ENCODE measurements at regions not wholly inside any gene's neighbourhood (a gene's known extent, or its start where the extent isn't known, plus 50 kb on each side); places are given as distances from the start of the nearest gene placed in this dataset.

- Histone ChIP-seq H3K4me1 (ENCODE audit: insufficient read depth, low read length) (no peaks in the 10 kb centered on the region), H3K27ac (ENCODE audit: low read depth, low read length) (no peak overlapping the region), H3K4me2 (ENCODE audit: low read length) (no peak overlapping the region), H3K79me2 (ENCODE audit: insufficient read depth, low read length) (no peaks in the 10 kb centered on the region), H3K36me3 (ENCODE audit: insufficient read depth, low read length) (no peaks in the 10 kb centered on the region), H3K9me3 (ENCODE audit: insufficient read depth, low read depth, low read length) (no peaks in the 10 kb centered on the region), H3K4me3 (ENCODE audit: insufficient read depth, low read depth, low read length) (no peak overlapping the region), H4K20me1 (ENCODE audit: insufficient read depth, low read length) (no peaks in the 10 kb centered on the region), H3K27me3 (ENCODE audit: insufficient read depth, low read length) (no peaks in the 10 kb centered on the region), H2AFZ (ENCODE audit: low read depth, low read length) (no peak overlapping the region), H3K9ac (ENCODE audit: low read length) (no peak overlapping the region)
- TF ChIP-seq CTCF (IDR thresholded peaks at IDR 0.05; ENCODE audit: insufficient read depth, low read depth, low read length) (no peak), EZH2 (IDR thresholded peaks at IDR 0.05; ENCODE audit: insufficient read depth, low read length) (no peak)
- Mint-ChIP-seq H3K27ac (ENCODE audit: unreplicated experiment) (no peak overlapping the region), H3K4me1 (ENCODE audit: low read depth, unreplicated experiment) (peaks cover 7% of the 10 kb centered on the region), H3K9me3 (ENCODE audit: unreplicated experiment) (peaks cover 6% of the 10 kb centered on the region), H3K27me3 (ENCODE audit: low read depth, unreplicated experiment) (peaks cover 8% of the 10 kb centered on the region), H3K4me3 (ENCODE audit: unreplicated experiment) (no peak overlapping the region), H3K36me3 (ENCODE audit: low read depth, unreplicated experiment) (no peaks in the 10 kb centered on the region)
- FAIRE-seq (no peak), DNase-seq (ENCODE audit: low read depth) (no peak)
These were observed 103.8 kb downstream of the MATN1 start for GRCh38 chr1:30619619-30620018.

GRCh38 chr1:30618335-30618747 is 105.0 kb downstream of the MATN1 start:
- Mint-ChIP-seq H3K9me3 (ENCODE audit: unreplicated experiment) (peaks cover 5% of the 10 kb centered on the region), H3K4me3 (ENCODE audit: unreplicated experiment) (no peak overlapping the region), H3K27ac (ENCODE audit: unreplicated experiment) (no peak overlapping the region), H3K4me1 (ENCODE audit: low read depth, unreplicated experiment) (peaks cover 7% of the 10 kb centered on the region), H3K27me3 (ENCODE audit: low read depth, unreplicated experiment) (peaks cover 13% of the 10 kb centered on the region), H3K36me3 (ENCODE audit: low read depth, unreplicated experiment) (no peaks in the 10 kb centered on the region)
- no peak overlapping the region for H3K4me2 ChIP-seq (ENCODE audit: low read length)
- DNase-seq (ENCODE audit: low read depth) (peak; percentile 5), FAIRE-seq (no peak)
- no peaks in the 10 kb centered on the region for H3K27me3 ChIP-seq (ENCODE audit: insufficient read depth, low read length)
- H2AFZ ChIP-seq (ENCODE audit: low read depth, low read length) = no peak overlapping the region
- no peaks in the 10 kb centered on the region for H3K36me3 ChIP-seq (ENCODE audit: insufficient read depth, low read length)
- H3K4me1 ChIP-seq (ENCODE audit: insufficient read depth, low read length) = no peaks in the 10 kb centered on the region
- H3K27ac ChIP-seq (ENCODE audit: low read depth, low read length) = no peak overlapping the region
- H3K79me2 ChIP-seq (ENCODE audit: insufficient read depth, low read length) = no peaks in the 10 kb centered on the region
- H4K20me1 ChIP-seq (ENCODE audit: insufficient read depth, low read length) = no peaks in the 10 kb centered on the region
- no peaks in the 10 kb centered on the region for H3K9me3 ChIP-seq (ENCODE audit: insufficient read depth, low read depth, low read length)
- H3K4me3 ChIP-seq (ENCODE audit: insufficient read depth, low read depth, low read length) = no peak overlapping the region
- H3K9ac ChIP-seq (ENCODE audit: low read length) = no peak overlapping the region
- TF ChIP-seq EZH2 (IDR thresholded peaks at IDR 0.05; ENCODE audit: insufficient read depth, low read length) (no peak), CTCF (IDR thresholded peaks at IDR 0.05; ENCODE audit: insufficient read depth, low read depth, low read length) (no peak)

GRCh38 chr1:30616759-30617158 is 106.6 kb downstream of the MATN1 start:
- no peak for FAIRE-seq
- TF ChIP-seq EZH2 (IDR thresholded peaks at IDR 0.05; ENCODE audit: insufficient read depth, low read length) (no peak), CTCF (IDR thresholded peaks at IDR 0.05; ENCODE audit: insufficient read depth, low read depth, low read length) (no peak)
- H3K27ac ChIP-seq (ENCODE audit: low read depth, low read length) = no peak overlapping the region
- Mint-ChIP-seq H3K9me3 (ENCODE audit: unreplicated experiment) (no peaks in the 10 kb centered on the region), H3K36me3 (ENCODE audit: low read depth, unreplicated experiment) (no peaks in the 10 kb centered on the region), H3K4me3 (ENCODE audit: unreplicated experiment) (no peak overlapping the region), H3K4me1 (ENCODE audit: low read depth, unreplicated experiment) (peaks cover 7% of the 10 kb centered on the region), H3K27me3 (ENCODE audit: low read depth, unreplicated experiment) (peaks cover 17% of the 10 kb centered on the region), H3K27ac (ENCODE audit: unreplicated experiment) (no peak overlapping the region)
- H3K4me3 ChIP-seq (ENCODE audit: insufficient read depth, low read depth, low read length) = no peak overlapping the region
- H3K9ac ChIP-seq (ENCODE audit: low read length) = no peak overlapping the region
- no peaks in the 10 kb centered on the region for H3K27me3 ChIP-seq (ENCODE audit: insufficient read depth, low read length)
- no peak for DNase-seq (ENCODE audit: low read depth)
- H3K9me3 ChIP-seq (ENCODE audit: insufficient read depth, low read depth, low read length) = no peaks in the 10 kb centered on the region
- H4K20me1 ChIP-seq (ENCODE audit: insufficient read depth, low read length) = no peaks in the 10 kb centered on the region
- H3K4me1 ChIP-seq (ENCODE audit: insufficient read depth, low read length) = no peaks in the 10 kb centered on the region
- no peaks in the 10 kb centered on the region for H3K36me3 ChIP-seq (ENCODE audit: insufficient read depth, low read length)
- H2AFZ ChIP-seq (ENCODE audit: low read depth, low read length) = no peak overlapping the region
- no peaks in the 10 kb centered on the region for H3K79me2 ChIP-seq (ENCODE audit: insufficient read depth, low read length)
- no peak overlapping the region for H3K4me2 ChIP-seq (ENCODE audit: low read length)
